Endothelial cell of umbilical vein (primary cell): ENCODE measurements at regions not wholly inside any gene's neighbourhood (a gene's known extent, or its start where the extent isn't known, plus 50 kb on each side); places are given as distances from the start of the nearest gene placed in this dataset.

Experiments used
- BruUV-seq: library from RNA; stranded (reverse); fragments of 400-500 nt; replicated peaks from 2 replicates; lab custom pipeline; 2021; lab: Mats Ljungman, UMichigan
- CTCF ChIA-PET: fragments of 300-600, 350-600 bp; sonication (Branson Sonifier 250); formaldehyde crosslinking; loops from one replicate; lab custom pipeline; 2021; ENCODE audit warnings: antibody characterized with exemption, inconsistent platforms; lab: Charles Lee
- POLR2A ChIA-PET: fragments of 300-600, 350-600 bp; sonication (Branson Sonifier 250); formaldehyde crosslinking; loops from one replicate; lab custom pipeline; 2021; ENCODE audit warnings: antibody characterized with exemption, inconsistent platforms; lab: Charles Lee
- DNase-seq: peaks from one replicate; pipeline ENCODE4 v3.0.0-alpha.2; 2011; ENCODE audit warnings: low read depth, low spot score
- FAIRE-seq: peaks from 2 replicates; lab custom pipeline; 2011; peaks lifted over from hg19 to GRCh38; lab: Jason Lieb, UNC
- H2AFZ ChIP-seq: 2 replicates; pipeline ENCODE4 v1.6.0; 2012; ENCODE audit warnings: low read depth, low read length, control low read depth, inconsistent platforms
- H3K27ac ChIP-seq: 2 replicates; pipeline ENCODE4 v1.5.1; 2011; ENCODE audit warnings: low read depth, mild to moderate bottlenecking, control low read depth, low read length, moderate library complexity; ENCODE audit not compliant: insufficient read depth
- H3K27me3 ChIP-seq, 2 experiments: 2 replicates each; pipeline versions ENCODE4 v1.6.0 to v1.6.1; 2011; ENCODE audit warnings: low read length in 2 of 2, mixed read lengths in 1 of 2; ENCODE audit not compliant: control insufficient read depth in 2 of 2, insufficient read depth in 2 of 2
- H3K36me3 ChIP-seq, 2 experiments: 2 replicates in 1 of 2; 3 replicates in 1 of 2; pipeline ENCODE4 v1.5.1; 2011; ENCODE audit warnings: low read length in 2 of 2, mild to moderate bottlenecking in 1 of 2, moderate library complexity in 1 of 2; ENCODE audit not compliant: control insufficient read depth in 2 of 2, insufficient read depth in 2 of 2; ENCODE audit errors: extremely low read depth in 1 of 2
- H3K4me1 ChIP-seq: 3 replicates; pipeline ENCODE4 v1.5.1; 2011; ENCODE audit warnings: mild to moderate bottlenecking, low read length; ENCODE audit not compliant: control insufficient read depth, insufficient read depth; ENCODE audit errors: extremely low read depth
- H3K4me2 ChIP-seq: 2 replicates; pipeline ENCODE4 v1.6.1; 2011; ENCODE audit warnings: low read length, control low read depth, mixed read lengths; ENCODE audit not compliant: insufficient read depth
- H3K4me3 ChIP-seq, 3 experiments: fragments of 200-600 bp in 1 of 3; sonication (generic), shearing (Covaris generic) in 1 of 3; replicated peaks in 1 of 3; 2 replicates each; pipeline ENCODE4 v1.5.1; 2011 to 2016; ENCODE audit warnings: control low read depth in 3 of 3, low read length in 3 of 3, mild to moderate bottlenecking in 2 of 3, inconsistent platforms in 1 of 3, low read depth in 1 of 3, moderate library complexity in 1 of 3; ENCODE audit not compliant: insufficient read depth in 1 of 3
- H3K79me2 ChIP-seq: 2 replicates; pipeline ENCODE4 v1.6.0; 2012; ENCODE audit warnings: low read length, inconsistent platforms; ENCODE audit not compliant: control insufficient read depth, insufficient read depth
- H3K9ac ChIP-seq: replicated peaks from 2 replicates; pipeline ENCODE3; 2011; ENCODE audit warnings: low read length, control low read depth; ENCODE audit not compliant: insufficient read depth; ENCODE audit errors: extremely low read depth
- H3K9me1 ChIP-seq: replicated peaks from 3 replicates; pipeline ENCODE4 v1.6.0; 2011; ENCODE audit warnings: mild to moderate bottlenecking, low read length; ENCODE audit not compliant: control insufficient read depth, insufficient read depth; ENCODE audit errors: extremely low read depth
- H3K9me3 ChIP-seq: replicated peaks from 2 replicates; pipeline ENCODE4 v1.5.1; 2012; ENCODE audit warnings: low read length, inconsistent platforms; ENCODE audit not compliant: control insufficient read depth, insufficient read depth
- H4K20me1 ChIP-seq: replicated peaks from 2 replicates; pipeline ENCODE3; 2011; ENCODE audit warnings: mild to moderate bottlenecking, low read length; ENCODE audit not compliant: control insufficient read depth, insufficient read depth; ENCODE audit errors: extremely low read depth
- CTCF ChIP-seq, 2 donors: IDR thresholded peaks; 1 replicate in 1 of 2; 2 replicates in 1 of 2; pipeline ENCODE4 v1.5.1; 2011; ENCODE audit warnings: low read length in 2 of 2, mild to moderate bottlenecking in 2 of 2, moderate library complexity in 2 of 2, control low read depth in 1 of 2, inconsistent platforms in 1 of 2, low read depth in 1 of 2; ENCODE audit not compliant: insufficient read depth in 1 of 2; ENCODE audit errors: extremely low read depth in 1 of 2
- EZH2 ChIP-seq: IDR thresholded peaks from 2 replicates; pipeline ENCODE4 v1.6.1; 2012; ENCODE audit warnings: borderline replicate concordance, low read depth, mild to moderate bottlenecking, moderate library complexity, low read length, inconsistent platforms; ENCODE audit not compliant: severe bottlenecking
- FOS ChIP-seq: IDR thresholded peaks from 2 replicates; pipeline ENCODE4 v1.6.1; 2011; ENCODE audit warnings: mild to moderate bottlenecking, low read length, moderate library complexity, borderline replicate concordance; ENCODE audit not compliant: insufficient read depth
- GATA2 ChIP-seq: IDR thresholded peaks from 2 replicates; pipeline ENCODE4 v1.7.0; 2011; ENCODE audit warnings: low read depth, mild to moderate bottlenecking, moderate library complexity, mixed read lengths, low read length; ENCODE audit not compliant: insufficient read length, insufficient read depth
- JUN ChIP-seq: IDR thresholded peaks from 2 replicates; pipeline ENCODE4 v1.6.1; 2011; ENCODE audit warnings: borderline replicate concordance, low read depth; ENCODE audit not compliant: insufficient read length, insufficient read depth
- MAX ChIP-seq: IDR thresholded peaks from 2 replicates; pipeline ENCODE4 v1.6.1; 2011; ENCODE audit not compliant: insufficient read depth, insufficient read length
- MYC ChIP-seq: IDR thresholded peaks from one replicate; pipeline ENCODE4 v1.6.1; 2011; ENCODE audit warnings: mild to moderate bottlenecking, low read depth, low read length
- POLR2A ChIP-seq: IDR thresholded peaks from 2 replicates; pipeline ENCODE4 v1.6.1; 2012; ENCODE audit warnings: low read depth, mild to moderate bottlenecking, control low read depth, low read length
- POLR2AphosphoS5 ChIP-seq: IDR thresholded peaks from 2 replicates; pipeline ENCODE4 v1.6.1; 2012; ENCODE audit warnings: low read depth, mild to moderate bottlenecking, control low read depth, low read length, moderate library complexity; ENCODE audit not compliant: insufficient read depth
- dilution Hi-C: fragments of 300-500 bp; cut with MboI; formaldehyde crosslinking; loops from one replicate; pipeline ENCODE4 v1.15.0; 2019; ENCODE audit warnings: low sequenced_read_pairs; ENCODE audit not compliant: extremely low pct_ligation_motif_present
- intact Hi-C: fragments of 100-400 bp; cut with micrococcal nuclease; formaldehyde crosslinking; loops from one replicate; pipeline ENCODE4 v1.10.0; 2022

- Histone ChIP-seq H3K4me3 (no peak overlapping the region), H4K20me1 (no peaks in the 10 kb centered on the region), H3K4me2 (no peak overlapping the region), H2AFZ (no peak overlapping the region), H3K79me2 (no peaks in the 10 kb centered on the region), H3K9me1 (no peaks in the 10 kb centered on the region), H3K9ac (no peak overlapping the region), H3K4me1 (no peaks in the 10 kb centered on the region), H3K9me3 (no peaks in the 10 kb centered on the region), H3K27me3 (no peaks in the 10 kb centered on the region), H3K36me3 (no peaks in the 10 kb centered on the region), H3K27ac (no peak overlapping the region)
- CTCF ChIA-PET: no interaction called here
- no peak for FAIRE-seq
- BruUV-seq: no TSS peak
- no peak for DNase-seq
- TF ChIP-seq FOS (no peak), POLR2AphosphoS5 (no peak), CTCF (IDR thresholded peaks at IDR 0.05; ENCODE audit: extremely low read depth in 1 of 2, insufficient read depth in 1 of 2, low read depth in 1 of 2, low read length in 2 of 2) (no peak), JUN (no peak), GATA2 (no peak), MAX (no peak), POLR2A (no peak), EZH2 (no peak), MYC (no peak)
- dilution Hi-C loops (no loop called here), intact Hi-C loops (no loop called here)
- POLR2A ChIA-PET: no interaction called here
Measured at GRCh38 chr6:119728220-119728750, 378.7 kb upstream of the MAN1A1 start.
